Right atrium auricular region (tissue), 2 donors: ENCODE measurements at regions not wholly inside any gene's neighbourhood (a gene's known extent, or its start where the extent isn't known, plus 50 kb on each side); places are given as distances from the start of the nearest gene placed in this dataset.

Experiments used
- DNase-seq: peaks from one replicate; pipeline ENCODE4 v3.0.0-alpha.2; 2019; ENCODE audit warnings: low spot score
- H3K27ac ChIP-seq, 2 donors: fragments of 200-600 bp; sonication (generic); 1 replicate in 1 of 2; 2 replicates in 1 of 2; pipeline ENCODE4 v1.5.1; 2016 to 2019
- H3K27me3 ChIP-seq, 2 donors: fragments of 200-600 bp; sonication (generic); one replicate each; pipeline versions ENCODE4 v1.5.1 to v1.6.0; 2017 to 2019
- H3K36me3 ChIP-seq: fragments of 200-600 bp; sonication (generic); one replicate; pipeline ENCODE4 v1.5.1; 2016
- H3K4me1 ChIP-seq, 2 donors: fragments of 200-600 bp; sonication (generic); one replicate each; pipeline versions ENCODE4 v1.5.1 to v1.6.0; 2017 to 2019
- H3K4me3 ChIP-seq, 2 donors: fragments of 200-600 bp; sonication (generic); 1 replicate in 1 of 2; 2 replicates in 1 of 2; pipeline ENCODE4 v1.5.1; 2017 to 2019; ENCODE audit warnings: mild to moderate bottlenecking in 1 of 2, moderate library complexity in 1 of 2
- H3K9me3 ChIP-seq, 2 donors: fragments of 200-600 bp; sonication (generic); one replicate each; pipeline ENCODE4 v1.5.1; 2019
- CTCF ChIP-seq, 2 donors: fragments of 200-600 bp; sonication (generic); IDR thresholded peaks; one replicate each; pipeline ENCODE4 v1.5.1; 2019; ENCODE audit warnings: antibody characterized with exemption in 2 of 2

GRCh38 chr2:19465978-19466377, 107.6 kb upstream of the OSR1 start:
- TF ChIP-seq CTCF (IDR thresholded peaks at IDR 0.05), result no peak

GRCh38 chr2:19462256-19462645, 103.8 kb upstream of the OSR1 start:
- Histone ChIP-seq H3K36me3 (no peaks in the 10 kb centered on the region), H3K27me3 (no peaks in the 10 kb centered on the region), H3K27ac (no peak overlapping the region), H3K4me1 (no peaks in the 10 kb centered on the region), H3K9me3 (no peaks in the 10 kb centered on the region), H3K4me3 (no peak overlapping the region)
- no peak for TF ChIP-seq CTCF (IDR thresholded peaks at IDR 0.05)
- no peak for DNase-seq

More at GRCh38 chr2:19465978-19466377, 107.6 kb upstream of the OSR1 start:
- Histone ChIP-seq H3K27me3 (no peaks in the 10 kb centered on the region), H3K9me3 (no peaks in the 10 kb centered on the region), H3K4me1 (no peaks in the 10 kb centered on the region), H3K36me3 (no peaks in the 10 kb centered on the region), H3K4me3 (no peak overlapping the region), H3K27ac (no peak overlapping the region)
- no peak for DNase-seq

GRCh38 chr2:19461504-19462255, 103.3 kb upstream of the OSR1 start:
- no peaks in the 10 kb centered on the region for H3K27me3 ChIP-seq
- no peak overlapping the region for H3K27ac ChIP-seq
- H3K9me3 ChIP-seq, result no peaks in the 10 kb centered on the region
- no peaks in the 10 kb centered on the region for H3K36me3 ChIP-seq
- H3K4me3 ChIP-seq, result no peak overlapping the region
- no peak for DNase-seq
- TF ChIP-seq CTCF (IDR thresholded peaks at IDR 0.05), result no peak
- H3K4me1 ChIP-seq, result no peaks in the 10 kb centered on the region

- H3K27me3 ChIP-seq, result no peaks in the 10 kb centered on the region
Measured at GRCh38 chr2:19460761-19461160, 102.3 kb upstream of the OSR1 start.

GRCh38 chr2:19458427-19459003, 100.1 kb upstream of the OSR1 start:
- H3K27ac ChIP-seq, result no peak overlapping the region
- H3K9me3 ChIP-seq, result peaks cover 0 to 10% of the 10 kb centered on the region in 2 donors
- H3K4me1 ChIP-seq, result no peaks in the 10 kb centered on the region
- no peaks in the 10 kb centered on the region for H3K36me3 ChIP-seq
- no peaks in the 10 kb centered on the region for H3K27me3 ChIP-seq
- no peak for TF ChIP-seq CTCF (IDR thresholded peaks at IDR 0.05)
- no peak for DNase-seq
- H3K4me3 ChIP-seq, result no peak overlapping the region

More at GRCh38 chr2:19460761-19461160, 102.3 kb upstream of the OSR1 start:
- Histone ChIP-seq H3K36me3 (no peaks in the 10 kb centered on the region), H3K4me3 (no peak overlapping the region), H3K9me3 (no peaks in the 10 kb centered on the region), H3K4me1 (no peaks in the 10 kb centered on the region), H3K27ac (no peak overlapping the region)
- no peak for TF ChIP-seq CTCF (IDR thresholded peaks at IDR 0.05)
- no peak for DNase-seq
